Gastrocnemius medialis (tissue), 4 donors: ENCODE measurements at regions not wholly inside any gene's neighbourhood (a gene's known extent, or its start where the extent isn't known, plus 50 kb on each side); places are given as distances from the start of the nearest gene placed in this dataset.

Experiments used
- POLR2A ChIP-seq, 2 donors: fragments of 450-650 bp; IDR thresholded peaks; one replicate each; pipeline ENCODE4 v1.6.1; 2017; ENCODE audit warnings: antibody characterized with exemption in 2 of 2, mild to moderate bottlenecking in 2 of 2, moderate library complexity in 2 of 2
- TF ChIP-seq, protein P1 (sequence below), 5 experiments: fragments of 450-650 bp in 3 of 5; fragments of 200-600 bp in 2 of 5; sonication (generic) in 2 of 5; IDR thresholded peaks in 4 of 5; conservative IDR thresholded peaks in 1 of 5; 1 replicate in 4 of 5; 2 replicates in 1 of 5; pipeline ENCODE4 v1.5.1; 2016 to 2019; ENCODE audit warnings: antibody characterized with exemption in 5 of 5, mild to moderate bottlenecking in 3 of 5, moderate library complexity in 3 of 5

GRCh38 chr2:133985563-133985962 lies 268.3 kb upstream of the MGAT5 start:
- TF ChIP-seq POLR2A (IDR thresholded peaks at IDR 0.05) = no peak
- TF ChIP-seq, protein P1, sequence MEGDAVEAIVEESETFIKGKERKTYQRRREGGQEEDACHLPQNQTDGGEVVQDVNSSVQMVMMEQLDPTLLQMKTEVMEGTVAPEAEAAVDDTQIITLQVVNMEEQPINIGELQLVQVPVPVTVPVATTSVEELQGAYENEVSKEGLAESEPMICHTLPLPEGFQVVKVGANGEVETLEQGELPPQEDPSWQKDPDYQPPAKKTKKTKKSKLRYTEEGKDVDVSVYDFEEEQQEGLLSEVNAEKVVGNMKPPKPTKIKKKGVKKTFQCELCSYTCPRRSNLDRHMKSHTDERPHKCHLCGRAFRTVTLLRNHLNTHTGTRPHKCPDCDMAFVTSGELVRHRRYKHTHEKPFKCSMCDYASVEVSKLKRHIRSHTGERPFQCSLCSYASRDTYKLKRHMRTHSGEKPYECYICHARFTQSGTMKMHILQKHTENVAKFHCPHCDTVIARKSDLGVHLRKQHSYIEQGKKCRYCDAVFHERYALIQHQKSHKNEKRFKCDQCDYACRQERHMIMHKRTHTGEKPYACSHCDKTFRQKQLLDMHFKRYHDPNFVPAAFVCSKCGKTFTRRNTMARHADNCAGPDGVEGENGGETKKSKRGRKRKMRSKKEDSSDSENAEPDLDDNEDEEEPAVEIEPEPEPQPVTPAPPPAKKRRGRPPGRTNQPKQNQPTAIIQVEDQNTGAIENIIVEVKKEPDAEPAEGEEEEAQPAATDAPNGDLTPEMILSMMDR (IDR thresholded peaks at IDR 0.05 in 4 of 5, conservative IDR thresholded peaks at IDR 0.05 in 1 of 5) = no peak
